Left ventricle myocardium inferior (tissue), 1 donor: ENCODE measurements at regions not wholly inside any gene's neighbourhood (a gene's known extent, or its start where the extent isn't known, plus 50 kb on each side); places are given as distances from the start of the nearest gene placed in this dataset.

Source experiments
- DNase-seq: peaks from one replicate; pipeline ENCODE4 v3.0.0-alpha.2; 2020
- H3K27ac ChIP-seq: fragments of 200-600 bp; replicated peaks from 2 replicates; pipeline ENCODE4 v1.8.0; 2021
- H3K27me3 ChIP-seq: fragments of 200-600 bp; 2 replicates; pipeline ENCODE4 v1.8.0; 2021; ENCODE audit warnings: low read depth
- H3K36me3 ChIP-seq: fragments of 200-600 bp; 2 replicates; pipeline ENCODE4 v1.8.0; 2021
- H3K4me1 ChIP-seq: fragments of 200-600 bp; 2 replicates; pipeline ENCODE4 v1.8.0; 2021
- H3K4me3 ChIP-seq: fragments of 200-600 bp; 2 replicates; pipeline ENCODE4 v1.8.0; 2021; ENCODE audit warnings: mild to moderate bottlenecking, moderate library complexity
- H3K9me3 ChIP-seq: fragments of 200-600 bp; replicated peaks from 2 replicates; pipeline ENCODE4 v1.8.0; 2021
- intact Hi-C: fragments of 100-400 bp; cut with micrococcal nuclease; formaldehyde crosslinking; loops from one replicate; pipeline ENCODE4 v1.11.0; 2022
- TF ChIP-seq, protein P1 (sequence below): fragments of 200-600 bp; IDR thresholded peaks from 2 replicates; pipeline ENCODE4 v1.8.0; 2021; ENCODE audit warnings: antibody characterized with exemption, mild to moderate bottlenecking, borderline replicate concordance
- donor health status: DM: no; HTN: yes; CAD: no; lungs with severe emphysema.

DNA sequence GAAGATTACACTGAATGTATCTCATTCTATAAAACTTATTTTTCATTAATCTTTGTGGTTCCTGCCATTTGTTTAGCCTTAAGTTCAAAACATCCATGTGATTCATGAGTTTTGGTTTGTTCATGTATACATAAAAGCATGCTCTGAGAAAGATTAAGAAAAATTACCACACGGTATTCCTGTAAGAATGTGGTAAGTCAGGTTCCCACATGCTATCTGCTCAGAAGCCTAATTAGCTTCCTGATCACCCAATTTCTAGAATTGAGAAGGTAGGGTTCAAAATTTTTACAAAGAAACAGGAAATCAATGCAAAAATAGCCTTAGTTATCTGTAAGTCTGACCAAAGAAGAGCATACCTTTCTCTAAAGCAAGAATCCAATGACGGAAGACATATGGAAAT is 241.6 kb upstream of the VRK2 start:
- Histone ChIP-seq H3K27me3 (no peaks in the 10 kb centered on the region), H3K4me3 (no peak overlapping the region), H3K9me3 (no peaks in the 10 kb centered on the region), H3K27ac (no peak overlapping the region), H3K36me3 (no peaks in the 10 kb centered on the region), H3K4me1 (no peaks in the 10 kb centered on the region)
- TF ChIP-seq, protein P1, sequence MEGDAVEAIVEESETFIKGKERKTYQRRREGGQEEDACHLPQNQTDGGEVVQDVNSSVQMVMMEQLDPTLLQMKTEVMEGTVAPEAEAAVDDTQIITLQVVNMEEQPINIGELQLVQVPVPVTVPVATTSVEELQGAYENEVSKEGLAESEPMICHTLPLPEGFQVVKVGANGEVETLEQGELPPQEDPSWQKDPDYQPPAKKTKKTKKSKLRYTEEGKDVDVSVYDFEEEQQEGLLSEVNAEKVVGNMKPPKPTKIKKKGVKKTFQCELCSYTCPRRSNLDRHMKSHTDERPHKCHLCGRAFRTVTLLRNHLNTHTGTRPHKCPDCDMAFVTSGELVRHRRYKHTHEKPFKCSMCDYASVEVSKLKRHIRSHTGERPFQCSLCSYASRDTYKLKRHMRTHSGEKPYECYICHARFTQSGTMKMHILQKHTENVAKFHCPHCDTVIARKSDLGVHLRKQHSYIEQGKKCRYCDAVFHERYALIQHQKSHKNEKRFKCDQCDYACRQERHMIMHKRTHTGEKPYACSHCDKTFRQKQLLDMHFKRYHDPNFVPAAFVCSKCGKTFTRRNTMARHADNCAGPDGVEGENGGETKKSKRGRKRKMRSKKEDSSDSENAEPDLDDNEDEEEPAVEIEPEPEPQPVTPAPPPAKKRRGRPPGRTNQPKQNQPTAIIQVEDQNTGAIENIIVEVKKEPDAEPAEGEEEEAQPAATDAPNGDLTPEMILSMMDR = no peak
- no peak for DNase-seq
- intact Hi-C loops = no loop called here

DNA sequence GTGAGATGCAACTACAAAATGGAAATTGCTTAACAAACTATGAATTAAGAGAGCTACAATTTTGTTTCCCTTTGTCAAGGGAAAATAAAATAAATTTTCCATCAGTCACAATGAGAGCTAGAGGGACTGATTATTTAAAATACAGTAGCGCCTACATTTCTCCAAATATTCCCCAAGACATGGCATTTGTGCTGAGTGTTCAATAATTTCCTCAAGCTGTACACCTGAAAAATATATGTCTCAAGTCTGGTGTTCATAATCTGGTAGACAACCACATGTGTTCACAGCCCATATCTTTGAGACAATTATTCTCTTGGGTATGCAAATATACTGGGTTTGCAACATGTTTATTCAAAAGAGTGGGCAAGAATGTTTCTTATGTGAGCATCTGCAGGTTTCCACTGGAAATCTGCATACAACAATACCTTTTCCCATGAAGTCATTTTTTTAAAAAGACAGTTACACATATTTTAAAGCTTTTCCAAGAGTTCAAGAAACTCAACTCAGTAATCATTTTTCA is 240.1 kb upstream of the VRK2 start:
- TF ChIP-seq, protein P1 = no peak
- intact Hi-C loops = no loop called here
- Histone ChIP-seq H3K4me1 (no peaks in the 10 kb centered on the region), H3K27ac (no peak overlapping the region), H3K4me3 (no peak overlapping the region), H3K27me3 (no peaks in the 10 kb centered on the region), H3K36me3 (no peaks in the 10 kb centered on the region), H3K9me3 (no peaks in the 10 kb centered on the region)
- no peak for DNase-seq

DNA sequence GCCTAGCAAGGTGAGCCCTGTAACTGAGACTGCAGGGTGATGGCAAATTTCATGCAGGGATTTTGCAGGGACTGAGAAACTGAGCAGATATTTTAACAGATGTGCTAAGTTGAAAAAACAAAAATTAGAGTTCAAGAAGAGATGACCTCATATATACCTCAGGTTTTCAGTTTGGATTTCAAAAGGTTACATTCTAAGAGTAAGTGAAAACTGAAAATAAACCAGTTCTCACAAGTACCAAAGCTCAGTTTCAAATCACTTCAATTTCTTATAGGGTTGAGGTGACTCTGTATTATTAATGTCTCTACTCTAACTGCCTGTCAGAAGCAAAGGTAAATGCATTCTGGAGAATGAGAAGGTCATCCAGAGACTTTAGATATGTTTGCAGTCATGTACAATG is 237.4 kb upstream of the VRK2 start:
- no peak for DNase-seq
- no peaks in the 10 kb centered on the region for H3K4me1 ChIP-seq
- H3K27me3 ChIP-seq = no peaks in the 10 kb centered on the region
- intact Hi-C loops = no loop called here
- H3K4me3 ChIP-seq = no peak overlapping the region
- no peaks in the 10 kb centered on the region for H3K36me3 ChIP-seq
- no peaks in the 10 kb centered on the region for H3K9me3 ChIP-seq
- H3K27ac ChIP-seq = no peak overlapping the region
- TF ChIP-seq, protein P1 = no peak

DNA sequence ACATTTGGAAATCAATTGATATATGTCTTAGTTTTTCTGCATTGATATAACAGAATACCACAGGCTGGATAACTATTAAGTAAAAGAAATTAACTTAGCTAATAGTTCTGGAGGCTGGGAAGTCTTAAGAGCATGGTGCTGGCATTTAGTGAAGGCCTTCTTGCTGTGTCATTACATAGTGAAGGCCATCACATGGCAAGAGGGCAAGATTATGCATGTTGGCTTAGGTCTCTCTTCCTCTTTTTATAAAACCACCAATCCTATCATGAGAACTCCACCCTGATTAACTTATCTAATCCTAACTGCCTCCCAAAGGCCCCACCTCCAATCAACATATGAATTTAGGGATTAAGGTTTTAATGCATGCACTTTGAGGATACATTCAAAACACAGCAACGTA is 225.5 kb upstream of the VRK2 start:
- H3K27me3 ChIP-seq = no peaks in the 10 kb centered on the region
- H3K36me3 ChIP-seq = no peaks in the 10 kb centered on the region
- TF ChIP-seq, protein P1 = no peak
- H3K27ac ChIP-seq = no peak overlapping the region
- H3K4me1 ChIP-seq = no peaks in the 10 kb centered on the region
- H3K4me3 ChIP-seq = no peak overlapping the region
- peaks cover 16% of the 10 kb centered on the region for H3K9me3 ChIP-seq
- intact Hi-C loops = no loop called here
- DNase-seq = no peak

DNA sequence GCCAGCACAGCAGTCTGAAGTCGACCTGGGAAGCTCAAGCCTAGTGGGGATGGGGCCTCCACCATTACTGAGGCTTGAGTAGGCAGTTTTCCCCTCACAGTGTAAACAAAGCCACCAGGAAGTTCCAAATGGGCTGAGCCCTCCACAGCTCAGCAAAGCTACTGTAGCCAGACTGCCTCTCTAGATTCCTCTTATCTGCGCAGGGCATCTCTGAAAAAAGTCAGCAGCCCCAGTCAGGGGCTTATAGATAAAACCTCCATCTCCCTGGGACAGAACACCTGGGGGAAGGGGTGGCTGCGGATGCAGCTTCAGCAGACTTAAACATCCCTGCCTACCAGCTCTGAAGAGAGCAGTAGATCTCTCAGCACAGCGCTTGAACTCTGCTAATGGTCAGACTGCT is 218.4 kb upstream of the VRK2 start:
- TF ChIP-seq, protein P1 = no peak
- H3K9me3 ChIP-seq = peaks cover 71% of the 10 kb centered on the region
- no peak for DNase-seq
- H3K4me3 ChIP-seq = no peak overlapping the region
- no peaks in the 10 kb centered on the region for H3K36me3 ChIP-seq
- intact Hi-C loops = no loop called here
- H3K27ac ChIP-seq = no peak overlapping the region
- no peaks in the 10 kb centered on the region for H3K27me3 ChIP-seq
- no peaks in the 10 kb centered on the region for H3K4me1 ChIP-seq

DNA sequence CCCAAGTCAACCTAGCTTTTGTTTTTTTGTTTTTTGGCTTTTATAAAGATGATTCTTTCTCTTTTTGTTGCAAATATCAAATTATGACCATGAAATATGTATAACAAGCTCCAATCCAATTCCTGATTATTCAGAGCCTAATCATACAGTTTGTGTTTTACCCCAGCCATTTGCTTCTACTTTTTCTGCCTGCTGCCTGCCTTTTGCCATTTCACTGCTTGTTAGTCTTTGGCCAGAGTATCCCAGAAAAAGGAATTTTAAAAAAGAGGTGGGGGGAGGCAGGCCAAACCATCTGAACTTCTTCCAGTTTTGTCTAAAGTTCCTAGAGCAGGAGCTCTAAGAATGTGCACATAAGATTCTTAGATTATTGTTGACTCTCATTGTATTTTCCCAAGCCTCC is 211.9 kb upstream of the VRK2 start:
- H3K9me3 ChIP-seq = peaks cover 20% of the 10 kb centered on the region
- H3K4me1 ChIP-seq = no peaks in the 10 kb centered on the region
- H3K27ac ChIP-seq = no peak overlapping the region
- TF ChIP-seq, protein P1 = no peak
- intact Hi-C loops = no loop called here
- DNase-seq = no peak
- no peak overlapping the region for H3K4me3 ChIP-seq
- no peaks in the 10 kb centered on the region for H3K36me3 ChIP-seq
- H3K27me3 ChIP-seq = no peaks in the 10 kb centered on the region
